T-helper 1 cell (primary cell): ENCODE measurements at regions not wholly inside any gene's neighbourhood (a gene's known extent, or its start where the extent isn't known, plus 50 kb on each side); places are given as distances from the start of the nearest gene placed in this dataset.
A peak's percentile ranks its signal among the peaks of the same experiment; 100 is the strongest.
"Not testable (repeated sequence)": the region's sequence is repeated elsewhere in the genome, so short reads cannot be mapped to it uniquely, and the experiment has no call there.

Experiments used
- DNase-seq, 5 donors: peaks; one replicate each; pipeline ENCODE4 v3.0.0-alpha.2; 2012 to 2020

- no peak for DNase-seq
These were observed 67.4 kb downstream of the ARRDC3 start for GRCh38 chr5:91315701-91316100.

- DNase-seq, result peak; percentile 24 to 97 (median 58)
These were observed 69.1 kb downstream of the ARRDC3 start for GRCh38 chr5:91313757-91314673.

GRCh38 chr5:91312698-91313097, 70.4 kb downstream of the ARRDC3 start:
- no peak for DNase-seq

- peak; percentile 23 to 94 (median 37) for DNase-seq
These were observed 71.2 kb downstream of the ARRDC3 start for GRCh38 chr5:91311697-91312501.

- no peak for DNase-seq
These were observed 71.9 kb downstream of the ARRDC3 start for GRCh38 chr5:91311168-91311696.

- DNase-seq, result not testable (repeated sequence)
These were observed 75.0 kb downstream of the ARRDC3 start for GRCh38 chr5:91308157-91308556.

GRCh38 chr5:91307048-91307447, 76.1 kb downstream of the ARRDC3 start:
- no peak for DNase-seq

GRCh38 chr5:91306497-91306896, 76.6 kb downstream of the ARRDC3 start:
- no peak for DNase-seq

- DNase-seq, result no peak
These were observed 77.5 kb downstream of the ARRDC3 start for GRCh38 chr5:91305640-91306039.

- not testable (repeated sequence) for DNase-seq
These were observed 79.1 kb downstream of the ARRDC3 start for GRCh38 chr5:91304015-91304414.

GRCh38 chr5:91302958-91303357, 80.2 kb downstream of the ARRDC3 start:
- DNase-seq, result no peak

- DNase-seq, result no peak
These were observed 80.8 kb downstream of the ARRDC3 start for GRCh38 chr5:91302305-91302704.

- DNase-seq, result no peak
These were observed 81.8 kb downstream of the ARRDC3 start for GRCh38 chr5:91301106-91301846.

- DNase-seq, result no peak
These were observed 85.1 kb downstream of the ARRDC3 start for GRCh38 chr5:91297994-91298393.

GRCh38 chr5:91296674-91297143, 86.4 kb downstream of the ARRDC3 start:
- DNase-seq, result no peak

GRCh38 chr5:91296102-91296501, 87.0 kb downstream of the ARRDC3 start:
- not testable (repeated sequence) for DNase-seq

GRCh38 chr5:91293131-91293530, 90.0 kb downstream of the ARRDC3 start:
- DNase-seq, result peak in 1 of 5 donors; percentile 39

GRCh38 chr5:91291628-91292569, 91.2 kb downstream of the ARRDC3 start:
- peak in 1 of 5 donors; percentile 17 for DNase-seq

- DNase-seq, result no peak
These were observed 94.8 kb downstream of the ARRDC3 start for GRCh38 chr5:91288118-91288916.

GRCh38 chr5:91285062-91285461, 98.1 kb downstream of the ARRDC3 start:
- not testable (repeated sequence) for DNase-seq
